H1 (cell line): ENCODE measurements at regions not wholly inside any gene's neighbourhood (a gene's known extent, or its start where the extent isn't known, plus 50 kb on each side); places are given as distances from the start of the nearest gene placed in this dataset.

Experiments used
- E2F6 ChIP-seq: IDR thresholded peaks from 2 replicates; pipeline ENCODE4 v1.6.1; 2012; ENCODE audit warnings: inconsistent platforms
- JUN ChIP-seq: IDR thresholded peaks from 2 replicates; pipeline ENCODE4 v1.6.1; 2011; ENCODE audit warnings: low read depth, mild to moderate bottlenecking, improper control_type of control experiment, low read length
- SIRT6 ChIP-seq: IDR thresholded peaks from one replicate; pipeline ENCODE4 v1.7.1; 2012; ENCODE audit warnings: low read length, inconsistent platforms
- USF2 ChIP-seq: IDR thresholded peaks from 2 replicates; pipeline ENCODE4 v1.6.1; 2011; ENCODE audit warnings: low read length, improper control_type of control experiment

GRCh38 chr1:199778324-199778955 is 249.1 kb upstream of the NR5A2 start (continued):
- no peak for TF ChIP-seq USF2
- no peak for TF ChIP-seq JUN
- TF ChIP-seq SIRT6 = no peak
- no peak for TF ChIP-seq E2F6
